Stimulated activated naive B cell treated with anti-CD40 and anti-IgM and Interleukin-4, amounts not matched to agents 10 μg/mL and 1 μg/mL and 100 μg/mL, for 72 hours (primary cell): ENCODE measurements at regions not wholly inside any gene's neighbourhood (a gene's known extent, or its start where the extent isn't known, plus 50 kb on each side); places are given as distances from the start of the nearest gene placed in this dataset.

Experiments used
- ATAC-seq, 2 donors: fragments of 150-1000 bp; cut with Tn5 transposase; replicated peaks; 2 replicates each; pipeline ENCODE4 v1.10.0; 2021; ENCODE audit warnings: moderate library complexity in 1 of 2
- DNase-seq: peaks from one replicate; pipeline ENCODE4 v3.0.0; 2021
- H3K27ac Mint-ChIP-seq: one replicate; pipeline ENCODE4 v1.8.0; 2022; ENCODE audit warnings: mild to moderate bottlenecking, mixed read lengths
- H3K27me3 Mint-ChIP-seq, 2 donors: one replicate each; pipeline ENCODE4 v1.8.0; 2022; ENCODE audit warnings: mixed read lengths in 2 of 2
- H3K36me3 Mint-ChIP-seq, 2 donors: one replicate each; pipeline ENCODE4 v1.8.0; 2022; ENCODE audit warnings: mixed read lengths in 2 of 2, mild to moderate bottlenecking in 1 of 2
- H3K4me1 Mint-ChIP-seq, 2 donors: one replicate each; pipeline ENCODE4 v1.8.0; 2022; ENCODE audit warnings: mixed read lengths in 2 of 2, mild to moderate bottlenecking in 1 of 2
- H3K4me3 Mint-ChIP-seq, 2 donors: one replicate each; pipeline ENCODE4 v1.8.0; 2022; ENCODE audit warnings: mild to moderate bottlenecking in 2 of 2, mixed read lengths in 2 of 2, moderate library complexity in 1 of 2
- H3K9me3 Mint-ChIP-seq, 2 donors: one replicate each; pipeline ENCODE4 v1.8.0; 2022; ENCODE audit warnings: mixed read lengths in 2 of 2, mild to moderate bottlenecking in 1 of 2

GRCh38 chr5:6843821-6844220 lies 130.6 kb downstream of the TENT4A start:
- ATAC-seq (no peak), DNase-seq (no peak)
- no peaks in the 10 kb centered on the region for H3K36me3 Mint-ChIP-seq
- H3K27me3 Mint-ChIP-seq, result peaks cover 0 to 6% of the 10 kb centered on the region in 2 donors
- no peak overlapping the region for H3K27ac Mint-ChIP-seq
- no peaks in the 10 kb centered on the region for H3K4me1 Mint-ChIP-seq
- no peaks in the 10 kb centered on the region for H3K9me3 Mint-ChIP-seq
- H3K4me3 Mint-ChIP-seq, result no peak overlapping the region

GRCh38 chr5:6845856-6846255 lies 132.6 kb downstream of the TENT4A start:
- H3K4me3 Mint-ChIP-seq, result no peak overlapping the region
- peaks cover 0 to 6% of the 10 kb centered on the region in 2 donors for H3K27me3 Mint-ChIP-seq
- no peaks in the 10 kb centered on the region for H3K36me3 Mint-ChIP-seq
- DNase-seq (no peak), ATAC-seq (no peak)
- H3K9me3 Mint-ChIP-seq, result no peaks in the 10 kb centered on the region
- no peak overlapping the region for H3K27ac Mint-ChIP-seq
- no peaks in the 10 kb centered on the region for H3K4me1 Mint-ChIP-seq

- Mint-ChIP-seq H3K27me3 (peaks cover 0 to 6% of the 10 kb centered on the region in 2 donors), H3K9me3 (peaks cover 0 to 4% of the 10 kb centered on the region in 2 donors), H3K4me1 (no peaks in the 10 kb centered on the region), H3K4me3 (no peak overlapping the region), H3K36me3 (no peaks in the 10 kb centered on the region), H3K27ac (no peak overlapping the region)
- no peak for ATAC-seq
- no peak for DNase-seq
Observed at GRCh38 chr5:6847870-6848269, 134.6 kb downstream of the TENT4A start.

- H3K9me3 Mint-ChIP-seq, result peaks cover 3 to 9% of the 10 kb centered on the region in 2 donors
- ATAC-seq, result no peak
Observed at GRCh38 chr5:6849316-6850105, 136.3 kb downstream of the TENT4A start.

GRCh38 chr5:6850106-6850432 lies 136.8 kb downstream of the TENT4A start:
- H3K4me1 Mint-ChIP-seq, result no peaks in the 10 kb centered on the region
- ATAC-seq (no peak), DNase-seq (no peak)
- no peaks in the 10 kb centered on the region for H3K36me3 Mint-ChIP-seq
- no peak overlapping the region for H3K27ac Mint-ChIP-seq
- H3K9me3 Mint-ChIP-seq, result peaks cover 5 to 9% of the 10 kb centered on the region in 2 donors
- no peak overlapping the region for H3K4me3 Mint-ChIP-seq
- H3K27me3 Mint-ChIP-seq, result no peaks in the 10 kb centered on the region

More at GRCh38 chr5:6849316-6850105, 136.3 kb downstream of the TENT4A start:
- H3K36me3 Mint-ChIP-seq, result no peaks in the 10 kb centered on the region
- H3K4me1 Mint-ChIP-seq, result no peaks in the 10 kb centered on the region
- no peak overlapping the region for H3K4me3 Mint-ChIP-seq
- H3K27me3 Mint-ChIP-seq, result no peaks in the 10 kb centered on the region
- H3K27ac Mint-ChIP-seq, result no peak overlapping the region
- no peak for DNase-seq

GRCh38 chr5:6856653-6857052 lies 143.4 kb downstream of the TENT4A start:
- H3K27ac Mint-ChIP-seq, result no peak overlapping the region
- no peak for DNase-seq

DNA sequence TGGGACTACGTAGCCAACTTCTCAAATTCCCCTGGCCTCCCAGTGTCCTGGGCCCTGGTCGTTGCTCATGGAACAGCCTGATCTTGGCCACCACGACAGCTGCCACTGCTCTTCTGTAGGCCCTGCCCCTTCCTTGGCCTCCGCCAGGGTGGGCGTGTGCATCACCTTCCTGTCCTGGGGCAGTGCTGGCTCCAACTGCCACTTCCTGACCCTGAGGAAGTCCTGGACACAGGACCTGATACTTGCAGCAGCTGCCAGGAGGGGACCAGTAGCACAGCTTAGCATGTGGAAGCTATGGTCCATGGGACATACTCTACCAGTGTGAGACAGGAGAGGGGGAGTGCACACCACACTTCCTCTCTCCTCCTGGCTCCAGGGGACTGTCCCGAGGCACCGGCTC lies 145.2 kb downstream of the TENT4A start:
- no peak for DNase-seq
- no peak for ATAC-seq
- Mint-ChIP-seq H3K4me1 (no peaks in the 10 kb centered on the region), H3K27me3 (peaks cover 0 to 5% of the 10 kb centered on the region in 2 donors), H3K36me3 (no peaks in the 10 kb centered on the region), H3K27ac (no peak overlapping the region), H3K9me3 (peaks cover 8 to 16% of the 10 kb centered on the region in 2 donors), H3K4me3 (no peak overlapping the region)

More at GRCh38 chr5:6856653-6857052, 143.4 kb downstream of the TENT4A start:
- ATAC-seq, result no peak
- H3K9me3 Mint-ChIP-seq, result peaks cover 7 to 9% of the 10 kb centered on the region in 2 donors
- no peak overlapping the region for H3K4me3 Mint-ChIP-seq
- no peaks in the 10 kb centered on the region for H3K36me3 Mint-ChIP-seq
- H3K4me1 Mint-ChIP-seq, result no peaks in the 10 kb centered on the region
- peaks cover 0 to 5% of the 10 kb centered on the region in 2 donors for H3K27me3 Mint-ChIP-seq

DNA sequence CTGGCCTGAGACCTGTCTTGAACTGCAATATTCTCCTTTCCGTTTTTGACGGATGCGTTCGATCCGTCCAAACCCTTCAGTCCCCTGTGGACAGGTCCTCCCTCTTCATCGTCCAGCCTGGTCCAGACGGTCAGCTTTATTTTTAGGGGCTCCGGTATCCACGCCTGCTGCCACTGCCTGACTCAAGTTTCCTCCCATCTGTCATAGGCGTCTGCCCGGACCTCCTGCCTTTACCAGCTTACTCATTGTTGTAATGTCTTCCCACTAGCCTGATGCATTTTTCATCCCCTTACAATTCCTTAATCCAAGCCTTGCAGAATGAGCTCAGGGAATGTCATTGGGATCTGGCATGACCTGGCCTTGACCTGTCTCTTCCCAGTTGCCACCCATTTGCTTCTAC lies 145.8 kb downstream of the TENT4A start:
- Mint-ChIP-seq H3K27ac (no peak overlapping the region), H3K27me3 (peaks cover 0 to 5% of the 10 kb centered on the region in 2 donors), H3K4me3 (no peak overlapping the region), H3K4me1 (no peaks in the 10 kb centered on the region), H3K9me3 (peaks cover 4 to 14% of the 10 kb centered on the region in 2 donors), H3K36me3 (no peaks in the 10 kb centered on the region)
- ATAC-seq (no peak), DNase-seq (no peak)

GRCh38 chr5:6859951-6860638 lies 146.9 kb downstream of the TENT4A start:
- no peak overlapping the region for H3K4me3 Mint-ChIP-seq
- H3K4me1 Mint-ChIP-seq, result no peaks in the 10 kb centered on the region
- no peak for ATAC-seq
- no peak for DNase-seq
- H3K27me3 Mint-ChIP-seq, result peaks cover 0 to 5% of the 10 kb centered on the region in 2 donors
- no peak overlapping the region for H3K27ac Mint-ChIP-seq
- H3K36me3 Mint-ChIP-seq, result no peaks in the 10 kb centered on the region
- H3K9me3 Mint-ChIP-seq, result peaks cover 3 to 11% of the 10 kb centered on the region in 2 donors

- Mint-ChIP-seq H3K36me3 (no peaks in the 10 kb centered on the region), H3K27ac (no peak overlapping the region), H3K27me3 (peaks cover 0 to 5% of the 10 kb centered on the region in 2 donors), H3K4me3 (no peak overlapping the region), H3K9me3 (peaks cover 3 to 9% of the 10 kb centered on the region in 2 donors), H3K4me1 (no peaks in the 10 kb centered on the region)
- DNase-seq (no peak), ATAC-seq (no peak)
Observed at GRCh38 chr5:6861036-6861435, 147.8 kb downstream of the TENT4A start.

DNA sequence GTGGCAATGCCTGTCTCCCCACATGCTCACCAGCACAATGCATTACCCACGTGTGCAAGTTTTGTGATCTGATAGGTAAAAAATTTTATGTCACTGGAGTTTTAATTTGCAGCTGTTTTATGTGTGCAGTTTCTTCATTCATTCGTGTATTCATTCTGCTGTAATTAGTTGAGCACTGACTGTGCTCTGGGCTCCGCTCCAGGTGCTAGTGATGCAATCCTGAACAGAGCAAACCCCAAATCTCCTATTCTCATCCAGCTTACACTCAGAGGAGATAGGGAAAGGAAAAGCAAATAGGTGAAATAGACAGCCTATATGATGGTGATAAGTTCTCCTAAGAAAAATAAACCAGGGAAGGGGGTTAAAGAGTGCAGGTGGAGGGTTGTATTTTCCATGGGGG lies 148.4 kb downstream of the TENT4A start:
- ATAC-seq, result no peak
- Mint-ChIP-seq H3K9me3 (peaks cover 3 to 9% of the 10 kb centered on the region in 2 donors), H3K36me3 (no peaks in the 10 kb centered on the region), H3K27me3 (peaks cover 0 to 5% of the 10 kb centered on the region in 2 donors), H3K4me1 (no peaks in the 10 kb centered on the region), H3K27ac (no peak overlapping the region), H3K4me3 (no peak overlapping the region)
- DNase-seq, result no peak

GRCh38 chr5:6862306-6862705 lies 149.1 kb downstream of the TENT4A start:
- Mint-ChIP-seq H3K27ac (no peak overlapping the region), H3K4me1 (no peaks in the 10 kb centered on the region), H3K36me3 (no peaks in the 10 kb centered on the region), H3K4me3 (no peak overlapping the region), H3K9me3 (peaks cover 3 to 9% of the 10 kb centered on the region in 2 donors), H3K27me3 (peaks cover 0 to 5% of the 10 kb centered on the region in 2 donors)
- no peak for ATAC-seq
- DNase-seq, result no peak

- H3K4me3 Mint-ChIP-seq, result no peak overlapping the region
- no peak for DNase-seq
- H3K27me3 Mint-ChIP-seq, result no peaks in the 10 kb centered on the region
- H3K36me3 Mint-ChIP-seq, result no peaks in the 10 kb centered on the region
- no peak overlapping the region for H3K27ac Mint-ChIP-seq
- H3K9me3 Mint-ChIP-seq, result peaks cover 3 to 5% of the 10 kb centered on the region in 2 donors
- H3K4me1 Mint-ChIP-seq, result no peaks in the 10 kb centered on the region
- no peak for ATAC-seq
Observed at GRCh38 chr5:6867712-6868111, 154.5 kb downstream of the TENT4A start.

DNA sequence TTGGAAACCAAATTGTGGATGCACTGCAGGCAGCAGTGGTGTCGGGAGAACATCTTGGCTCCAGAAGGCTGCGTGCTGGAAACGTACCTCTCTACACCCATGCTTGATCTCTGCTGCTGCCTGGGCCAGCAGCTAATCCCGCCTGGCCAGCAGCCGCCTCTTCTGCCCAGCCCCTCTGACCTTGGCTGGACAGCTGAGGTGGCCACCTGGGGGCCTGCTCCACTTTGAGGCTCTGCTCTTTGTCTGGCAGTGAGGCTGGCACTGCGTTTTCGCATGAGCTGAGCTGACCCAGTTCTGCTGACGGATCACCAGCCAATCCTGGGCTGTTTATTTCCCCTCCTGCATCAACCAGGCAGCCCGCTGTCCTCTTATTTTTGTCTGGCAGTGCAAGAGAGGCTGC lies 154.9 kb downstream of the TENT4A start:
- Mint-ChIP-seq H3K4me1 (no peaks in the 10 kb centered on the region), H3K36me3 (no peaks in the 10 kb centered on the region), H3K4me3 (no peak overlapping the region), H3K27me3 (no peaks in the 10 kb centered on the region), H3K27ac (no peak overlapping the region), H3K9me3 (peaks cover 0 to 1% of the 10 kb centered on the region in 2 donors)
- ATAC-seq (no peak), DNase-seq (no peak)
